HG03354 (cell line): ENCODE measurements at regions not wholly inside any gene's neighbourhood (a gene's known extent, or its start where the extent isn't known, plus 50 kb on each side); places are given as distances from the start of the nearest gene placed in this dataset.
A peak's percentile ranks its signal among the peaks of the same experiment; 100 is the strongest.
"Not testable (repeated sequence)": the region's sequence is repeated elsewhere in the genome, so short reads cannot be mapped to it uniquely, and the experiment has no call there.

Experiments used
- ATAC-seq: cut with Tn5 transposase; IDR thresholded peaks from one replicate; pipeline ENCODE4 v1.9.1; 2021; ENCODE audit warnings: mild to moderate bottlenecking; ENCODE audit not compliant: unreplicated experiment, poor library complexity, severe bottlenecking

DNA sequence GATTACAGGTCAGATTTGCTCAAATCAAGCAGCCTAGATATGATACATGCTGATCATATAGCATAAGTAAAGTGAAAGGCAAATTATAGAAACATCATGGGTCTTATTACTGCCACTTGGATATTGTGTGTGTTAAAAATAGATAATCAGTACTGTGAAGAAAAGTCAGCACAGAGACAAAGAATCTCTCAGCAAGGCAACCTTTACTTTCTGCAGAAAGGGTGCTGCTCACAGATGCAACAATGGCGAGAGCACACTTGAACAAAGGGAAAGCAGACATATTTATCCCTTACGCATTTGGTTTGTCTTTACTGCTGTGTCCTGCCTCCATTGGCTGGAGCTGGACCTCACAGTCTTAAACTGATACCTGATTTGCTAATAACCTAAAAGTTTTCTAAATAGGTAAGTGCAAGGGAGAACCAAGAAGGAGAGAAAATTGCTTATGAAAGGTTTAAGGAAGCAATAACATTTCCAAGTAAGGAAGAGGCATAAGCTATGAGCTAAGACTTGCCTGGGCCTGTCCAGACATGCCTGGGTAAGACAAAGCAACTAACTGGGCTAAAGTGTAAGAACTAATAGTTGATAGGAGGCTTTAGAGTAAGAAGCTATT is 1310.8 kb upstream of the LRRTM3 start:
- ATAC-seq, result no peak

DNA sequence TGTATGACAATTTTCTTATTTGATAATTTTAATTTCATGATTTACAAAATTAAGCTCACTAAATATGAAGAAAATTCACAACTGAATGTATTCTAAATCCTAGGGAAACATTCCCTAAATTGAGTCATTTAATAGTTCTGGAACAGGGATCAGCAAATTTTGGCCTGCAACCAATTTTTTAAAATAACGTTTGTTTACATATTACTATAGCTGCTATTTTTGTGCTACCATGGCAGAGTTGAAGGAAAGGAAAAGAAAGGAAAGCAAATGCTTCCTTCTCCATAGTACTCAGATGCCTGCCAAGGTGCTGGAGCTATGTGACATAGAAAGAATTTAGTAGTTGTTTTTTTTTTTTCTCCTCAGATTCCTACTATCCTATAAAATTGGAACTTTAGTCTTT is 1307.7 kb upstream of the LRRTM3 start:
- no peak for ATAC-seq

DNA sequence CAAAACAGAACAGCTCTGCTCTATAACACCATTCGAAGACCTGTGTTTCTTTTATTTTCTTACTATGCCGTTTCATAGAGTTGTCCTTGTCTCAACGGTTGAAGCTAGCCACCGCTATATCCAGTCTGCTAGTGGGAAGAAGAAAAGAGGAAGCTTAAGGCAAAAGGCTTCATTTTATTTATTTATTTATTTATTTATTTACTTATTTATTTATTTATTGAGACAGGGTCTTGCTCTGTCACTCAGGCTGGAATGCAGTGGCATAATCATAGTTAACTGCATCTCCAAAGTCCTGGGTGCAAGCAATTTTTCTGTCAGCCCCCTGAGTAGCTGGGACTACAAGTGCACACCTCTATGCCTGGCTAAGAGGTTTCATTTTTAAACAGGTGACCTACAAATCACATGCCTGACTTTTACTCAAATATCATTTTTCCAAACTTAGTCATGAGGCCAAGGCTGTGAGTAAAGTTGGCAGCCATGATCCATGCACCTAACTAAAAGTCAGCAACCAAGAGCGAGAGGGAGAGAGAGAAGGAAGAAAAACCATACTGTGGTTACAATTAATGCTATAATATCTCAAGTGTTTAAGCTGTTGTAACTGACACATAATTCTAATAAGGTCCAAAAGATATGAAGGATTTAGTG is 1305.3 kb upstream of the LRRTM3 start:
- no peak for ATAC-seq

DNA sequence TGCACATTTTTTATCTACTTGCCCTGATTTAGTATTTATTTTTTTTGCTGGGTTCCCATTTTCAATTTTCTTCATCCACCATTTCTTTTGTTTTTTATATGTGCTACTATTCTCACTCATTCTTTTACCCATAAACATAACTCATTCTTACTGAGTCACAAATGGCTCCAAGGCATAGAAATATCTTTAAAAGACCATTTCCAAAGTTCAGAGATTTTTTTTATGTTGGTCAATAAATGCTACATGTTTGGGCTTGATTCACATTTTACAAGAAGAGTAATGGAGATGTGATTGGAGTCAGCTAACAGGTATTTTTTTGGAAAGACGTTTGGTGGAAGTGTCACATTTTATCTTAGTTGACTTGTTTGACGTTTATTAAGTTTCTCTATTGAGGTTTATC is 1303.2 kb upstream of the LRRTM3 start:
- no peak for ATAC-seq

DNA sequence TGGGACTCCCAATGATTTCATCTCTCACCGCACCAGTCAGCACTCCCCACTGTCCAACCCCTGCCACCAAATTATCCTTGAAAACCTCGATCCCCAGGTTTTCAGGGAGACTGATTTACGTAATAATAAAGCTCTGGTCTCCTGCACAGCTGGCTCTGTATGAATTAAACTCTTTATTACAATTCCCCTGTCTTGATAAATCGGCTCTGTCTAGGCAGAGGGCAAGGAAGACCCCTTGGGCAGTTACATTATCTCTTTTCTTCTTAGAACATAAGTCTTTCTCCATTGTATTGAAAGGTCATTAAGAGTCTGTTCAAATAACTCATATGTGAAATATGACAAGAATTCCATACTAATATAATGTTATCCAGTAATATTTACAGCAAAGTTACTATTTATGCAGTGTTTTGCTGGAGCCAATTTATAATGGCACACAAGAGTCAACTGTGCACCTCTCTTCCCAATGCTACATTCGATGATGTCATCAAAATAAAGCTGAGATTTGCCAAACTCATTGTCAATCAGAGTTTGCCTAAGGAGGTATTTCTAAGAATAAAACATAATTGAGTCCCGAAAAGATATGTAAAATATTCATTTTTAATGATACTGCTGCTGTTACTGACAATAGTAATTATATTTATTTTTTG is 1297.2 kb upstream of the LRRTM3 start:
- ATAC-seq, result no peak

DNA sequence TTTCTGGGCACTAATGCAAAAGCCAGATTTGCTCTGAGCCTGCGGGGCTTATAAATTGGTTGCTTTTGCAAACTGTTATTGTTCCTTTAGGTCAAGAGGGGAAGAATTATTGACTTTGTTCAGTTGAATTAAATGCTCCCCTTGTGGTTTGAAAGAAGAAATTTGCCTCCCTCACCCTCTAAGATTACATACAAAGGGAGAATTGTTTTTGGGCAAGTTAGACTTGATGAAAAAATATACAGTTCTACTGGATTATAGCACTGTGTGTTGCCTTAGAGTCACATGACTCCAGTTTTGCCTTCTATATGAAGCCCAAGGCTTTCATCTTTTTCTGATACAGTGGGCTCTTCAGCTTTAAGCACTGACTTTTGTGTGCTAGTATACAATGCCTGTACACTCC is 1265.8 kb upstream of the LRRTM3 start:
- ATAC-seq, result no peak

DNA sequence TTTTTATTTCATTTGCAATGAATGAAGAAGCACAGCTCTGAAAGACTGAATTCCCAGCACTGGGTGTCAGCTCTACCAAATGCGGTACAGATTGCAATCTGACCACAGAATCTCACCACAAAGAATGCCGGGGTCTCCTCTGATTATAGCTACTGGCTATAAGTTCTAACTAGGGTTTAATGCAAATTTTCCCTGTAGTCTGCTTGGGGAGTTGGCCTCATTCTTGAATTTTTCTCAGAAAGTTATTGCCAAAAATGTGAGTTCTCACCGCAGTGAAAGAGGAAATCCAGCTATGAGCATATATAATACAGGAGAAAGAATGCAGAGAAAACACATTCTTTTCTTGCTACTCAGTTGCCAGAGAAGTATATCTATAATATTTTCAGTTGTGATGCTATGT is 1255.7 kb upstream of the LRRTM3 start:
- ATAC-seq, result no peak

DNA sequence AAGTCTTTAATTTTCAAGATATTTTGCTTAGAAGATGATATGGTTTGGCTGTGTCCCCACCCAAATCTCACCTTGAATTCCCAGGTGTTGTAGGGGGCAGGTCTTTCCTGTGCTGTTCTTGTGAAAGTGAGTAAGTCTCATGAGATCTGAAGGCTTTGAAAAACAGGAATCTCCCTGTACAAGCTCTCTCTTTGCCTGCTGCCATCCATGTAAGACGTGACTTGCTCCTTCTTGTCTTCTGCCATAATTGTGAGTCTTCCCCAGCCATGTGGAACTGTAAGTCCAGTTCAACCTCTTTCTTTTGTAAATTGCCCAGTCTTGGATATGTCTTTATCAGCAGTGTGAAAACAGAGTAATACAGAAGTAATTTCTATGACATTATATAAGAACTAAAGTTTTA is 1255.2 kb upstream of the LRRTM3 start:
- ATAC-seq, result not testable (repeated sequence)

DNA sequence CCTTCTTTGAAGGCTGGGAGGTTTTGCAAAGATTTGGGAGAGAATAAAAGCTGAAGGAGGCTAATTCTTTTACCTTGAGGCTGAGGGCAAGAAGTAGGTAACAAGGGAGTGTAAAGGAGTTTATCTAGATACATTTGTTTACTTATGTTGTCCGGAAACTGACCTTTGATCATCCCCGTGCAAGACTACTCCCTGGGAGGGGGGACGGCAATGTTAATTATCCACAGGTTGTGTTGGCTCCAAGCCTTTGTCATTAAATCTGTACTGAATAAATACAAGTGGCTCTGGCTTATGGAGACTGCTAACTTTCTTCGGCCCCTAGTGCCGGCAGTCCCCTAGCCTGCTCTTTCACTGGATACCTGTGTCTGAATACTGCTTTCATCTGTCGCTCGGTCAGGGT is 1250.6 kb upstream of the LRRTM3 start:
- no peak for ATAC-seq

DNA sequence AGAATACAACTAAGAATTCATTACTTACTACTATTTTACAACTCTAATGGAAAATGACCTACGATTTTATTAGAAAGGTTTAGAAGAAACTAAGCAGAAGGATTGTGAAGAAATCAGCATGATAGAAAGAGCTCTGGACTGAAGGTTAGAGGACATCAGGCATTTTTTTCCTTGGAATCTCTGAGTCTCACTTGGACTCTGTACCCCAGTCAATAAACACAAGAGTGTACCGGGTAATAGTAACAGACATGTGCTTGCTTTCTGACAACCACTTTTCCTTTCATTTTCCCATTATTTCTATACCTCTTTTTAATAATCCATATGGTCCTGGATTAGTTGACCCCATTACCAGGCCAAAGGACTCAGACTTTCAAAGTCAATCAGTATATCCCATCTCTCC is 1240.9 kb upstream of the LRRTM3 start:
- no peak for ATAC-seq

DNA sequence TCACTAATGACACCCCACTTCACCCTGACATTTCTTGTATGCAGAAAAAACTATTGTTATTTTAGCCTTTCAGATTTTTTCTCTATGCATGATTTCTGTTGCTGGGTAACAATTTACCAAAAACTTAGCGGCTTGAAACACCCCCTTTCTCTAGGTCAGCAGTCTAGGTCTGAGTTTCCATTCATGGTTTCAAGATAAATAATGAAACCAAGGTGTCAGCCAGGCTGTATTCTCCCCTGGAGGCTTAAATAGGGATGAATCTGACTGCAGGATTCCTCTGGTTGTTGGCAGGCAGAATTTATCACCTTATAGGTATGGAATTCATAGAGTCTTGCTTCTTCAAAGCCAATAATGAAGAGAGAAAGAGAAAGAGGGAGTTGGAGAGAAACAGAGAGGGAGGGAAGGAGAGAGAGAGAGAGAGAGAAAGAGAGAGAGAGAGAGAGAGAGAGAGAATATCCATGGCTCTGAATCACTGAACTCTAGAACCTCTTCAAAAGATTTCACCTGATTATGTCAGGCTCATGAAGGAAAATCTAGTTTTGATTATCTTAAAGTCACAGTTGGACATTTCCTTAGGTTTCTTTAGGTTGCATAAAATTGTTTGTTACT is 1224.6 kb upstream of the LRRTM3 start:
- peak; percentile 69 for ATAC-seq

DNA sequence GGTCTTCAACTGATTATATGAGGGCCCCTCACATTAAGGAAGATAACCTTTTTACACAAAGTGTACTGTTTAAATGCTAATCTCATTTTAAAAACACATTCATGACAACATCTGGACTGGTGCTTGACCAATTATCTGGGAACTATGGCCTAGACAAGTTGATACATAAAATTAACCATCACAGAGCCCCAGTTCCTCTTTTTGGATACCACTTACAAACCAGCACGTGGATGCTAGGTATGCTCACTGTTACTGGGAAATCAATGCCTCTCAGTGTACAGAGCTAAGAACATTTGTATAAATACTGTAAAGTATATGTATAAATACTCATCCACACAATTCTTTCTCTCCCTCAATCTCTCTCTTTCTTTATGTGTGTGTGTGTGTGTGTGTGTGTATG is 1217.8 kb upstream of the LRRTM3 start:
- ATAC-seq, result no peak

DNA sequence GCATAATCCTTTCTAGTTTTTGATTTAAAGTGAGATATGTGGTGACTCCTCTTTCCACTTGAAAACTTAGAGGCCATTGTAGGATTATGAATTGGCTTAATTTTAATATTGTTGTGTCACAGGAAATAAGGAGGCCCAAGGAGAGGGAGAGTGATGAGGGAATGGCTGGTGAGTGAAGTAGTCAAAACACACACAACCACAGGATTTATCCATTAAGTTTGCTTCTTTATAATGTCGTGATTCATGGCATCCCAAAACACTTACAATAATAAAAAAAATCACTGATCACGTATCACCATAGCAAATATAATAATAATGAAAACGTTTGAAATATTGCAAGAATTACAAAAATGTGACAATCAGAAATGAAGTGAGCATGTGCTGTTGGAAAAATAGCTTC is 1215.5 kb upstream of the LRRTM3 start:
- ATAC-seq, result no peak

DNA sequence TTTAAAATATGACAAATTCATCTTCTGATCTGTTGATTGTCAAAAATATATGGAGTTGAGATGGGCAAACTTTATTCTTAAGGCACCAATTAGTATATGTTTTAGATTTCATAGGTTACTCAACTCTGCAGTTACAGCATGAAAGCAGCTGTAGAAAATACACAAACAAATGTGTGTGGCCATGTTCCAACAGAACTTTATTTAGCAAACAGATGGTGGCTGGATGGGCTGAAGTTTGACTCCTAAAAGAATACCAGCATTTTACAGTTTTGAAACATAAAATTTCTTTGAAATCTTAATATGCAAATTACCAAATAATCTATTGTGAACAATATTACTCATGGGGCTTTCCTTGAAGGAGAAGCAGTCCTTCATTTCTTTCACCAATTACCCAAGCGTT is 1206.0 kb upstream of the LRRTM3 start:
- no peak for ATAC-seq

DNA sequence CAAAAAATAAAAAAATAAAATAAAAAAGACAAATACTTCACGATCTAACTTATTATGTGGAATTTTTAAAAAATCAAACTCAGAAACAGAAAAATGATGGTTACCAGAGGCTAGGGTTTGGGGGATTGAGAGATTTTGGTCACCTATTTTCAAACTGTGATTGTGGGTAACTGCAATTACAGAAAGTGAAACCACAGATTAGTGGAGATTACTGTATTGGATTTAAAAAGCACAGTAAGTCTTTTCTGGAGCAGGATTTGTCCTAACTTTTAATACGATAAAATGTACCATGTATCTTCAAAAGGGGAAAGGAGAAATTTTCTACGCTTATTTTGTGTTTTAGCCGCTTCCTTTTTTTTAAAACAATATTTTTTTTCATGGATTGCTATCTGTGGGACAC is 1204.9 kb upstream of the LRRTM3 start:
- ATAC-seq, result no peak

DNA sequence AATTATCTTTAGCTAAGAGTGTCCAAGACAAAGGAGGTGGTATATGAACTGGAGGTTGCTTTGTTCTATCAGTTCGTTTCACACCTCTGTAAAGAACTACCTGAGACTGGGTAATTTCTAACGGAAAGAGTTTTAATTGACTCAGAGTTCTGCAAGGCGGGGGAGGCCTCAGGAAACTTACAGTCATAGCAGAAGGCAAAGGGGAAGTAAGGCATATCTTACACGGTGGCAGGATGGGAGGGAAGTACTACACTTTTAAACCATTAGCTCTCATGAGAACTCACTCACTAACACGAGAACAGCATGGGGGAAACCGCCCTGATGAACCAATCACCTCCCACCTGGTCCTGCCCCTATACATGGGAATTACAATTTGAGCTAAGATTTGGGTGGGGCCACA is 1202.3 kb upstream of the LRRTM3 start:
- ATAC-seq, result no peak

DNA sequence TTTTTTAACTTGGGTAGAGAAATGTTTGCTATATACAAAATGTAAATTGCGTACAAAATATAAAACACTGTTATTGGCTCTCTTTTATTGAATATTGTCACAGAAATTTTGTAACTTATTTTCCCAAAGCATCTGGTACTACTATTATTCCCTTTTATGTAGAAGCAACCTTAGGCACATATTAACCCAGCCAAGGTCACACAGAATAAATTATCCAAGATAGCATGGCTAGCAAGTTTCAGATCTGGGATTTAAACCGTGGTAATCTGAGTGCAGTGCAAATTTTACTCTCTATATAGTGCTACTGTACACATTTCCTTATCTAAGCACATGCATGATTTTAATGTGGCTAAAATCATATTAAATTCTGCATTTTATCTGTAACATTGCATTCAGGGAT is 1190.5 kb upstream of the LRRTM3 start:
- ATAC-seq, result no peak

DNA sequence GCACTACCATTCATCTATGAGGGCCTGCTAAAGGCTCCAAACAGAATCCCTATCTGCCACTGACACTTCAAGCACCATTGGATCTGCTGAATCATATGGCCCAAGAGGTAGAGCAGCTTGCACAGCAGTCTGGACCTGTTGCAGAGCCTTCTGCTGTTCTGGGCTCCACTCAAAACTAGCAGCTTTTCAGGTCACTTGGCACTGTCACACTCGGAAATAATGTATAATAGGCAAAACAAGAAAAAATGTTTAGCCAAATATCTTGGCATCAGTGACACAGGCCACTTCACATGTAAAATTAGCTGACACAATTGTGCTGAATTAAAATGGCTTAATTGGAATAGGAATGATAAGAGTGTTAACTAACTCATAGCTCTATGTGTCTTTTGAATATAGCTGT is 1182.9 kb upstream of the LRRTM3 start:
- no peak for ATAC-seq

DNA sequence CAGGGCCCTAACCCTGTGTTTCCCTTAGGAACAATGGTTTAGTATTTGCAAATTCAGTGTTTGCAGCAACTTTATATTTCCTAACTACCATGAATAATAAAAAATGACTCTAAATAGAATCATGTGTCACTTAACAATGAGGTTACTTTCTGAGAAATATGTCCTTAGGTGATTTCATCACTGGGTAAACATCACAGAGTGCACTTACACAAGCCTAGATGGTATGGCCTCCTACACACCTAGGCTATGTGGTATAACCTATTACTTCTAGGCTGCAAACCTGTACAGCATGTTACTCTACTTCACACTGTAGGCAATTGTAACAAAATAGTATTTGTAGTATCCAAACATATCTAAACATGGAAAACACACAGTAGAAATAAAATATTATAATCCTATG is 1174.6 kb upstream of the LRRTM3 start:
- ATAC-seq, result no peak

DNA sequence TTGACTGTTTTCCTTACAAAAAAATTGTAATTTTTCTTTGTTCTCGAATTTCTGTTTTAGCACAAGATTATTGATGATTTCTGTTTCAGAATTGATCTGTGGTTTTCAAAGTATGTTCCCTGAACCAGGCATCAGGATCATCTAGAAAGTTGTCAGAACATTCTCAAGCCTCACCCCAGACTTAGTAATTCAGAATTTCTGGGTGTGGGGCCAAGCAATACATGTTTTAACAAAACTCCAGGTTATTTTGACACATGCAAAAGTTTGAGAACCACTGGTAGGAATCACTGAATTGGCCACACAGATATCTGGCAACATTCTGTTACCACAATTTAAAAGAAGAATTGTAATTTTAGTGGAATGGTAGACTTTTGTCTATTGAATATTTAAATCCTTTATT is 1173.9 kb upstream of the LRRTM3 start:
- ATAC-seq, result no peak

DNA sequence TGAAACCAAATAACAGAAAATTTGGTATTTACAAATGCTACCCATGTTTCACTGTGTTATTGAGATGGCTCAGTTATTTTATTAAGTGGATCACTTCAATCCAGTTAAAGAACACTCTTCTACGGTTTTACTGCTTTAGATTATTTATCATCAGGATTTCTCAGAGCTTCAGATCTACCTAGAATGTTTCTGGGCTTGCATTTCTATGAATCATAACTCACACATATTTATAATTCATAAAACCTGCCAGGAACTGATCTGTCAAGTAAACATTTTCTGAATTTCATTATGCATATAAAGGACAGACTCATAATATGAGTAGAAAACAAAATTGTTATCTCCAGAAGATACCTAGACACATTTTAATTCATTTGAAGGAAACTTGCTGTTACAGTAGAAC is 1172.3 kb upstream of the LRRTM3 start:
- no peak for ATAC-seq
